Epithelial cell of proximal tubule (primary cell): ENCODE measurements at regions not wholly inside any gene's neighbourhood (a gene's known extent, or its start where the extent isn't known, plus 50 kb on each side); places are given as distances from the start of the nearest gene placed in this dataset.

Experiments
- DNase-seq: peaks from one replicate; pipeline ENCODE4 v3.0.0-alpha.2; 2011; ENCODE audit warnings: low read depth
- H3K4me3 ChIP-seq: 2 replicates; pipeline ENCODE4 v1.5.1; 2011; ENCODE audit warnings: low read depth, mild to moderate bottlenecking, low read length
- TF ChIP-seq, protein P1 (sequence below): conservative IDR thresholded peaks from 2 replicates; pipeline ENCODE4 v1.5.1; 2012; ENCODE audit warnings: low read depth, mild to moderate bottlenecking, low read length

DNA sequence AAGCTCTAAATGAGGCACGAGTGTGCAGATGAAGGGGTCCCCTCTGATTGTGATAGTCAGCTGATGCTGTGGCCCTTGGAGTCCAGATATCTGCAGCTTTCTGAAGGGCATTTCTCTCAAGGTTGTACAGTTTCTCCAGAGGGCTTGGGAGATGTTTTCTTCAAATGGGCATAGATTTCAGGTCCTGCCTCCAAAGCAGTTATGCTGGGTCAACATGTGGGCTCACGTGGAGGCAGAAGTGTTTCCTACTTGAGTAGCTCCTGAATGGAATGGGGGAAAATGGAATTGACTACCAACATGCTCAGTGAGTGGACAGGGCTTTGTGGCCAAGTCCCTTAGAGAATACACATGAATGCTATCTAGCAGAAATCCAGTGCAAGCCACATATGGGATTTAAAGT is 360.7 kb downstream of the SAMD5 start:
- TF ChIP-seq, protein P1, sequence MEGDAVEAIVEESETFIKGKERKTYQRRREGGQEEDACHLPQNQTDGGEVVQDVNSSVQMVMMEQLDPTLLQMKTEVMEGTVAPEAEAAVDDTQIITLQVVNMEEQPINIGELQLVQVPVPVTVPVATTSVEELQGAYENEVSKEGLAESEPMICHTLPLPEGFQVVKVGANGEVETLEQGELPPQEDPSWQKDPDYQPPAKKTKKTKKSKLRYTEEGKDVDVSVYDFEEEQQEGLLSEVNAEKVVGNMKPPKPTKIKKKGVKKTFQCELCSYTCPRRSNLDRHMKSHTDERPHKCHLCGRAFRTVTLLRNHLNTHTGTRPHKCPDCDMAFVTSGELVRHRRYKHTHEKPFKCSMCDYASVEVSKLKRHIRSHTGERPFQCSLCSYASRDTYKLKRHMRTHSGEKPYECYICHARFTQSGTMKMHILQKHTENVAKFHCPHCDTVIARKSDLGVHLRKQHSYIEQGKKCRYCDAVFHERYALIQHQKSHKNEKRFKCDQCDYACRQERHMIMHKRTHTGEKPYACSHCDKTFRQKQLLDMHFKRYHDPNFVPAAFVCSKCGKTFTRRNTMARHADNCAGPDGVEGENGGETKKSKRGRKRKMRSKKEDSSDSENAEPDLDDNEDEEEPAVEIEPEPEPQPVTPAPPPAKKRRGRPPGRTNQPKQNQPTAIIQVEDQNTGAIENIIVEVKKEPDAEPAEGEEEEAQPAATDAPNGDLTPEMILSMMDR, result no peak
- H3K4me3 ChIP-seq, result no peak overlapping the region
- DNase-seq, result no peak

DNA sequence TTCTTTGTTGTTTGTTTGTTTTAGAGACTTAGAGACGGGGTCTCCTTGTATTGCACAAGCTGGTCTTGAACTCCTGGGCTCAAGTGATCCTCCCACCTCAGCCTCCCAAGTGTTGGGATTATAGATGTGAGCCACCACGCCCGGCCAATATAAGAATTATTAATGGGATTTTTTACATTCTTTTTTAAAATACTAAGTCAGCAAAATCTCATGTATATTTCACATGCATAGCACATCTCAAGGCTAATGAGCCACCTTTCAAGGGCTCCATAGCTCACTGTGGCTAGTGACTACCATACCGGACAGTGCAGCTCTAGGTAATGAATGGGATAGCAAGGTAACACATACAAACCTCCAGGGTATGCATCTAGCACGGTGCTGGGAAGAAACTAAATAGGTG is 361.4 kb downstream of the SAMD5 start:
- no peak for DNase-seq
- H3K4me3 ChIP-seq, result no peak overlapping the region
- TF ChIP-seq, protein P1, result no peak

DNA sequence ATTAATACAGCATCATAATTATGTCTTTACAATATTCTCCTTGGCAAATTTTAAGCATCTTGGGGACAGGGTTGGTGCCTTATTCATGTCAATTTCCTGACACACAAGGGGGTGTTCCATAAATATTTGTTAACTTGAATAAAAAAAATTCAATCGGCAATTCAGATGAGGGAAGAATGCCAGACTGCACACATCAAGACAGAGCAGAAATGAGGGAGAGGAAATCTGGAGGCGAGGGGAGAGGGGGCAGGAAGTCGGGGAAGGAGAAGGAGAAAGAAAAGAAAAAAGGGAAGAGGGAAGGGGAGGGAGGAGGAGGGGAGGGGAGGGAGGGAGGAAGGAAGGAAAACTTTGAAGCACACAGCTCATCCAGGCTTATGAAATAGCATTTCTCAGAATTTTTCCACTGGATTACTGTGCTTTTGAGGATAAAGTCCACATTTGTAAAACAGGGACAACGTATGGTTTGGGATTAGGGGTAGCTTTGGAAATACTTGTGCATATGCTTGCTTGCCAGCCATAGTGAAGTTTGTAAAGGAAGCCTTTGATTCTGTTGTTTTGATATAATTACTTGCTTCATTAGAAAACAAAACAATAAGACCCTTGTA is 362.1 kb downstream of the SAMD5 start:
- no peak for DNase-seq
- TF ChIP-seq, protein P1, result no peak
- H3K4me3 ChIP-seq, result no peak overlapping the region

DNA sequence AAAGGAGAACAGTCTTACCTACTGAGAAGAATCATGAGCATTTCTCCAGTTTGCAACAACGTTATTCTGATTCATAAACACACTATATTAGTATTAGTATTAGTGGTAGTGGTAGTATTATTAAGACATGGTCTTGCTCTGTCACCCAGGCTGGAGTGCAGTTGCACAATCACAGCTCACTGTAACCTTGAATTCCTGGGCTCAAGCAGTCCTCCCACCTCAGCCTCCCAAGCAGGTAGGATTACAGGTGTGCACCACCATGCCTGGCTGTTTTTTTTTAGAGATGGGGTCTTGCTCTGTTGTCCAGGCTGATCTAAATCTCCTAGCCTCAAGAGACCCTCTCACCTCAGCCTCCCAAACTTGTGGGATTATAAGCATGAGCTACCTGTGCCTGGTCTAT is 363.5 kb downstream of the SAMD5 start:
- no peak for DNase-seq
- no peak overlapping the region for H3K4me3 ChIP-seq
- TF ChIP-seq, protein P1, result no peak

DNA sequence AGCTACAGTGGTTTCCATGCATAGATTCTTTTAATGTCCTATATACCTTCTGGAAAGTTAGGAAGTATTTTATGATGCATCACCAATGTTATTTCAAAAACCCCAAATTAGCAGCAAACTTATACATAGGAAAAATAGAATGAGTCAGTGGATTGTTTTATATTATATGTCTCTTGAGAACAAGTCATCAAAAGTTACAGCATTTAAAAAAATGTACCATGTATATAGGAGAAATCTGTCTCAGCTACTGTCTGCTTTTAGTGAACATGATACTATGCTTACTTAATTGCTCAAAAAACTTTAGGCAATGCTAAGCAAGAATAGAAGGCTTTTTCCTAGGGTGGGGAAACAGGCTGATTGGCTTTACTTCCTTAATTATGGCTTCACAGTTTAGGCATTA is 365.3 kb downstream of the SAMD5 start:
- no peak overlapping the region for H3K4me3 ChIP-seq
- TF ChIP-seq, protein P1, result no peak
- DNase-seq, result no peak

DNA sequence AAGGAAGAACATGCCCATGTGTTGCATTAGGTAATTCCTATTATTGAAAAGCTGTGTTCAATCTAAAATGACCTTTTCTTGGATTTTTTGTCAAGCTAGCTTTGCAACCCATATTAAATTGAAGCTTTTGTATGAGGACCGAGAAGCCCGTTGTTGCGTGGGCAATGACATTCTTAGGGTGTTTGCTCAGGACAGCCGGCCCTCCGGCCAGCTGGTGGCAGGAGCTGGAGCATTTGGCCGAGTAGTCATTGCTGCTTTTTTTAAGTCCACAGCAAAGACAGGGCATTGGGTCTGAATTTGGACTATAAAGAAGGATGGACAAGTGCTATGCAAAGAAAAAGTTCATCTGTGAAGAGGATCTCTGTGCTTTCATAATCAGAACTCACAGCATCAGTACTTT is 365.8 kb downstream of the SAMD5 start:
- TF ChIP-seq, protein P1, result no peak
- H3K4me3 ChIP-seq, result no peak overlapping the region
- DNase-seq, result no peak

DNA sequence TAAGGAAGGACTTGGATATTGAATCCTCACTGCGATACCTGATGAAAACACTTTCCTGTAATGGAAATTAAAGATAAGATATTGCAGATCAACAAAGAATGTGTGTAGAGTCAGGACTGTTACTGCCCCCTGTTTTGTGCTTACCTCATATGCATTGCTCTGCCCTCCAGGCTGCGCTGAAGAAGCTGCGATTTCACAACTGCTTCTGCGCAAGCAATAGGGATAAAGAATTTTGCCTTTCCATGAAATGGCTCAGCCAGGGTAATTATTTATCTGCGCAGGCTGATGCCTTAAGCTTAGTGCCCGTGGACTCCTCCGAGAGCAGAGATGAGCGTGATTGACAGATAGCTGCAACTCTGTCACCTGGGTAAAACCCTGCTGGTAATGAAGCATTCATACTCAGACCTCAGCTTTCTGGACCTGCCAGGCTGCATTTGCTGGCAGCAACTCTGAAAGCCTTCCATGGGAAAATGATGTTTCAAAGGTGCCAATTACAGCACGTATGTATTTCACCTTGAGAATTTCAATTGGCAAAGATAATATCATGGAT is 370.6 kb downstream of the SAMD5 start:
- H3K4me3 ChIP-seq, result no peak overlapping the region
- no peak for DNase-seq
- TF ChIP-seq, protein P1, result no peak
